LNCaP clone FGC (cell line): ENCODE measurements at regions not wholly inside any gene's neighbourhood (a gene's known extent, or its start where the extent isn't known, plus 50 kb on each side); places are given as distances from the start of the nearest gene placed in this dataset.

Experiments
- DNase-seq: peaks from one replicate; pipeline ENCODE4 v3.0.0-alpha.2; 2011; ENCODE audit warnings: low read depth
- H3K4me3 ChIP-seq: 2 replicates; pipeline ENCODE4 v1.5.1; 2011; ENCODE audit warnings: mild to moderate bottlenecking, low read depth, low read length, control low read depth
- CTCF ChIP-seq: IDR thresholded peaks from 2 replicates; pipeline ENCODE4 v1.5.1; 2012; ENCODE audit warnings: mild to moderate bottlenecking; ENCODE audit not compliant: control insufficient read depth, insufficient read depth; ENCODE audit errors: extremely low read depth

GRCh38 chr21:17451364-17451891 is 61.4 kb upstream of the CXADR start:
- DNase-seq: no peak
- no peak for TF ChIP-seq CTCF
- no peak overlapping the region for H3K4me3 ChIP-seq

GRCh38 chr21:17454315-17455027 is 58.4 kb upstream of the CXADR start:
- peak overlapping the region; percentile 33 for H3K4me3 ChIP-seq
- TF ChIP-seq CTCF: no peak
- DNase-seq: peak; percentile 85

- TF ChIP-seq CTCF: no peak
Observed at GRCh38 chr21:17455028-17455353, 57.9 kb upstream of the CXADR start.

GRCh38 chr21:17455451-17455850 is 57.4 kb upstream of the CXADR start:
- no peak for DNase-seq
- no peak overlapping the region for H3K4me3 ChIP-seq
- no peak for TF ChIP-seq CTCF

More at GRCh38 chr21:17455028-17455353, 57.9 kb upstream of the CXADR start:
- DNase-seq: no peak
- H3K4me3 ChIP-seq: no peak overlapping the region

- no peak for DNase-seq
- no peak overlapping the region for H3K4me3 ChIP-seq
- TF ChIP-seq CTCF: no peak
Observed at GRCh38 chr21:17458279-17458678, 54.6 kb upstream of the CXADR start.

- TF ChIP-seq CTCF: no peak
- DNase-seq: no peak
Observed at GRCh38 chr21:17460094-17460493, 52.7 kb upstream of the CXADR start.

GRCh38 chr21:17461014-17461413 is 51.8 kb upstream of the CXADR start:
- no peak for DNase-seq
- TF ChIP-seq CTCF: no peak
- no peak overlapping the region for H3K4me3 ChIP-seq

More at GRCh38 chr21:17460094-17460493, 52.7 kb upstream of the CXADR start:
- H3K4me3 ChIP-seq: no peak overlapping the region
